Nucleus accumbens (tissue), 56 donors: ENCODE measurements at regions not wholly inside any gene's neighbourhood (a gene's known extent, or its start where the extent isn't known, plus 50 kb on each side); places are given as distances from the start of the nearest gene placed in this dataset.
"Not testable (repeated sequence)": the region's sequence is repeated elsewhere in the genome, so short reads cannot be mapped to it uniquely, and the experiment has no call there.

ENCODE experiments used
- DNase-seq, 56 donors: peaks; one replicate each; lab custom pipeline; 2025; lab: John Stamatoyannopoulos, UW

- DNase-seq, result no peak
Observed at GRCh38 chr10:109218207-109218606, 705.1 kb downstream of the XPNPEP1 start.

GRCh38 chr10:109215291-109216075 is 707.8 kb downstream of the XPNPEP1 start:
- no peak for DNase-seq

- not testable (repeated sequence) for DNase-seq
Observed at GRCh38 chr10:109214891-109215290, 708.4 kb downstream of the XPNPEP1 start.

GRCh38 chr10:109207361-109207760 is 716.0 kb downstream of the XPNPEP1 start:
- DNase-seq, result no peak

GRCh38 chr10:109205929-109206585 is 717.3 kb downstream of the XPNPEP1 start:
- no peak for DNase-seq

- no peak for DNase-seq
Observed at GRCh38 chr10:109203646-109204353, 719.5 kb downstream of the XPNPEP1 start.

- no peak for DNase-seq
Observed at GRCh38 chr10:109202111-109202510, 721.2 kb downstream of the XPNPEP1 start.

- no peak for DNase-seq
Observed at GRCh38 chr10:109200646-109201045, 722.7 kb downstream of the XPNPEP1 start.

GRCh38 chr10:109191823-109192222 is 731.5 kb downstream of the XPNPEP1 start:
- no peak for DNase-seq

GRCh38 chr10:109191341-109191740 is 732.0 kb downstream of the XPNPEP1 start:
- no peak for DNase-seq

- DNase-seq, result no peak
Observed at GRCh38 chr10:109187677-109188076, 735.6 kb downstream of the XPNPEP1 start.

- no peak for DNase-seq
Observed at GRCh38 chr10:109183366-109183765, 739.9 kb downstream of the XPNPEP1 start.

GRCh38 chr10:109178591-109178990 is 744.7 kb downstream of the XPNPEP1 start:
- no peak for DNase-seq

GRCh38 chr10:109174526-109174925 is 748.8 kb downstream of the XPNPEP1 start:
- DNase-seq, result no peak

GRCh38 chr10:109173937-109174336 is 749.4 kb downstream of the XPNPEP1 start:
- DNase-seq, result no peak

- DNase-seq, result no peak
Observed at GRCh38 chr10:109173121-109173520, 750.2 kb downstream of the XPNPEP1 start.

- no peak for DNase-seq
Observed at GRCh38 chr10:109166935-109167334, 756.4 kb downstream of the XPNPEP1 start.

- no peak for DNase-seq
Observed at GRCh38 chr10:109159351-109159750, 764.0 kb downstream of the XPNPEP1 start.

- DNase-seq, result no peak
Observed at GRCh38 chr10:109156396-109156795, 766.9 kb downstream of the XPNPEP1 start.

- no peak for DNase-seq
Observed at GRCh38 chr10:109149666-109150350, 773.5 kb downstream of the XPNPEP1 start.

- no peak for DNase-seq
Observed at GRCh38 chr10:109127363-109127762, 795.9 kb downstream of the XPNPEP1 start.
